ENCODE measurements at regions not wholly inside any gene's neighbourhood (a gene's known extent, or its start where the extent isn't known, plus 50 kb on each side); places are given as distances from the start of the nearest gene placed in this dataset.

GRCh38 chr22:22705328-22706100 lies 61.1 kb downstream of the GGTLC2 start:
- TF ChIP-seq CTCF (conservative IDR thresholded peaks at IDR 0.05), result no peak
- TF ChIP-seq EZH2 (IDR thresholded peaks at IDR 0.05; ENCODE audit: low read depth), result no peak

Measured in PC-9 (cell line).